Tibial nerve (tissue), 4 donors: ENCODE measurements at regions not wholly inside any gene's neighbourhood (a gene's known extent, or its start where the extent isn't known, plus 50 kb on each side); places are given as distances from the start of the nearest gene placed in this dataset.

Source experiments
- DNase-seq, 2 donors: peaks; one replicate each; pipeline ENCODE4 v3.0.0-alpha.2; 2019; ENCODE audit warnings: low spot score in 2 of 2
- H3K27ac ChIP-seq, 4 donors: fragments of 200-600 bp; sonication (generic) in 3 of 4; one replicate each; pipeline ENCODE4 v1.5.1; 2017 to 2019; ENCODE audit warnings: mild to moderate bottlenecking in 1 of 4
- H3K27me3 ChIP-seq, 2 donors: fragments of 200-600 bp; sonication (generic) in 1 of 2; one replicate each; pipeline versions ENCODE4 v1.5.1 to v1.6.0; 2017 to 2019
- H3K36me3 ChIP-seq, 3 donors: fragments of 200-600 bp; sonication (generic); one replicate each; pipeline ENCODE4 v1.5.1; 2018 to 2019
- H3K4me1 ChIP-seq, 4 donors: fragments of 200-600 bp; sonication (generic) in 3 of 4; one replicate each; pipeline ENCODE4 v1.5.1; 2017 to 2019
- H3K4me3 ChIP-seq, 4 donors: fragments of 200-600 bp; sonication (generic) in 3 of 4; one replicate each; pipeline ENCODE4 v1.5.1; 2017 to 2019; ENCODE audit warnings: mild to moderate bottlenecking in 1 of 4, moderate library complexity in 1 of 4
- H3K9me3 ChIP-seq, 4 donors: fragments of 200-600 bp; sonication (generic) in 3 of 4; one replicate each; pipeline ENCODE4 v1.5.1; 2017 to 2019
- EP300 ChIP-seq, 2 donors: sonication (generic); formaldehyde crosslinking; IDR thresholded peaks; one replicate each; pipeline ENCODE4 v1.6.1; 2017; ENCODE audit warnings: antibody characterized with exemption in 2 of 2, mild to moderate bottlenecking in 1 of 2
- POLR2A ChIP-seq, 2 donors: fragments of 450-650 bp; IDR thresholded peaks; one replicate each; pipeline ENCODE4 v1.6.1; 2017; ENCODE audit warnings: antibody characterized with exemption in 2 of 2, mild to moderate bottlenecking in 2 of 2, moderate library complexity in 2 of 2
- WGBS, 2 donors: methylation state at CpG; one replicate each; pipeline ENCODE4 v1.1.5; 2018; 5-methylcytosine and 5-hydroxymethylcytosine counted together
- TF ChIP-seq, protein P1 (sequence below), 5 experiments: fragments of 200-600 bp in 3 of 5; fragments of 450-650 bp in 2 of 5; sonication (generic) in 3 of 5; IDR thresholded peaks; one replicate each; pipeline ENCODE4 v1.5.1; 2016 to 2019; ENCODE audit warnings: antibody characterized with exemption in 5 of 5, mild to moderate bottlenecking in 3 of 5, moderate library complexity in 2 of 5

DNA sequence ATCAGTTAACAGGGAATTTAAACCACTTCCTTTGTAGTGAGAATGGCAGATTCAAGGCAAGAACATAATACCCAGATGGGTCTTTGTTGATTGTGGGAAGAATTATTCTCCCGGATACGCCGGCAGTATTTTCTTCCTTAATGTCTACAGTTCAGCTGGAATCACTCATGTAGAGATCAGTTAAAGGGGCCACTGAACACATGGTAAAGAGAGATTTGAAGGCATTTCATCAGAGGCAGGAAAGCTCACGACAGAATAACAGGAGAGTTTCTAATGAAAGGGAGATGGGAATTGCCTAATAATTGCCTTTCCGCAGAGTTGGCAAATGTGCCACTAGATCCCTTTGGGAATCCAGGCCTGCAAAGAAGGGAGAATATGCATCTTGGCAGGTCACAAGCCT is 327.7 kb upstream of the ZNF804A start:
- Histone ChIP-seq H3K4me3 (no peak overlapping the region), H3K27ac (no peak overlapping the region), H3K4me1 (no peaks in the 10 kb centered on the region), H3K36me3 (no peaks in the 10 kb centered on the region), H3K9me3 (no peaks in the 10 kb centered on the region), H3K27me3 (no peaks in the 10 kb centered on the region)
- TF ChIP-seq, protein P1, sequence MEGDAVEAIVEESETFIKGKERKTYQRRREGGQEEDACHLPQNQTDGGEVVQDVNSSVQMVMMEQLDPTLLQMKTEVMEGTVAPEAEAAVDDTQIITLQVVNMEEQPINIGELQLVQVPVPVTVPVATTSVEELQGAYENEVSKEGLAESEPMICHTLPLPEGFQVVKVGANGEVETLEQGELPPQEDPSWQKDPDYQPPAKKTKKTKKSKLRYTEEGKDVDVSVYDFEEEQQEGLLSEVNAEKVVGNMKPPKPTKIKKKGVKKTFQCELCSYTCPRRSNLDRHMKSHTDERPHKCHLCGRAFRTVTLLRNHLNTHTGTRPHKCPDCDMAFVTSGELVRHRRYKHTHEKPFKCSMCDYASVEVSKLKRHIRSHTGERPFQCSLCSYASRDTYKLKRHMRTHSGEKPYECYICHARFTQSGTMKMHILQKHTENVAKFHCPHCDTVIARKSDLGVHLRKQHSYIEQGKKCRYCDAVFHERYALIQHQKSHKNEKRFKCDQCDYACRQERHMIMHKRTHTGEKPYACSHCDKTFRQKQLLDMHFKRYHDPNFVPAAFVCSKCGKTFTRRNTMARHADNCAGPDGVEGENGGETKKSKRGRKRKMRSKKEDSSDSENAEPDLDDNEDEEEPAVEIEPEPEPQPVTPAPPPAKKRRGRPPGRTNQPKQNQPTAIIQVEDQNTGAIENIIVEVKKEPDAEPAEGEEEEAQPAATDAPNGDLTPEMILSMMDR (IDR thresholded peaks at IDR 0.05) = no peak
- TF ChIP-seq EP300 (IDR thresholded peaks at IDR 0.05) (no peak), POLR2A (IDR thresholded peaks at IDR 0.05) (no peak)
- WGBS, 2 donors = 47 to 48% methylated on average over 5 of the region's 5 CpGs
- no peak for DNase-seq

DNA sequence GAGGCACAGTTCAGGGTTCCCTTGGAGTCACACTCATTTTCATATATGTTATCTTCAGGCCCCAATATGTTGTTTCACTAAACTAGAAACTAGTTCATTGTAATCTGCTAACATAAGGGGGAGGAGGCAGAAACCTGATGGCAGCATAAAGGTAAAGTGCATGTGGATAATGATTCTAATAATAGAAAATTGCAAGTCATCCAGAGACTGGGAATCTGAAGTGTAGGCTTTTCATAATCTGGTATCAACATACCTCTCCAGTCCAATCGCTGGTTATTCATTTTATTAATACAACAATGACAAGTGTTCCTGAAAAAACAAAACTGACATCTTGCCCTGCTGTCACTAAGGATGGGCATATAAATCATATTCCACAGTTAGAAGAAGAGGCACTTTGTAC is 326.3 kb upstream of the ZNF804A start:
- Histone ChIP-seq H3K27me3 (no peaks in the 10 kb centered on the region), H3K9me3 (no peaks in the 10 kb centered on the region), H3K36me3 (no peaks in the 10 kb centered on the region), H3K27ac (no peak overlapping the region), H3K4me3 (no peak overlapping the region), H3K4me1 (no peaks in the 10 kb centered on the region)
- DNase-seq = no peak
- WGBS, 2 donors = 60 to 65% methylated on average over 1 of the region's 1 CpG
- TF ChIP-seq, protein P1 (IDR thresholded peaks at IDR 0.05) = no peak
- TF ChIP-seq POLR2A (IDR thresholded peaks at IDR 0.05) (no peak), EP300 (IDR thresholded peaks at IDR 0.05) (no peak)

DNA sequence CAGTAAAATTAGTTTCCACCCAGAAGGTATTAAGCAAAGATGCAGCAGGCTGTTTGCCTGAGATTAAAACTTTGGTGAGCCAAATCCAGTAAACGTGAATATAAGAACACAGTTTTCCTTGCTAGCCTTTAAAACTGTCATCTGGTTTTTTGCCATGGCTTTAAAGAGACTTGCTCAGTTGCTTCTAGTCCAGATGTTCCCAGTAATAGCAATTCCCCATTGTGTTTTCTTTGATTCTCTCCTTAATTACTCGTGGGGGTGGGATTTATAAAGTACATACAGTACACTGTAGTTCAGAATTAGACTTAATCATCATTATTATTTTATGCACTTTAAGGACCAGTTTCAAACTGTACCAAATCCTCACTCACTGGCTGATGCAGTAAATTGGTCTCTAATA is 303.5 kb upstream of the ZNF804A start:
- WGBS, 2 donors = 36 to 41% methylated on average over 2 of the region's 2 CpGs
- TF ChIP-seq, protein P1 (IDR thresholded peaks at IDR 0.05) = no peak
- no peak for TF ChIP-seq EP300 (IDR thresholded peaks at IDR 0.05)
- TF ChIP-seq POLR2A (IDR thresholded peaks at IDR 0.05) = no peak
- no peak overlapping the region for H3K4me3 ChIP-seq
- H3K27ac ChIP-seq = no peak overlapping the region
- H3K36me3 ChIP-seq = no peaks in the 10 kb centered on the region
- no peaks in the 10 kb centered on the region for H3K27me3 ChIP-seq
- no peak for DNase-seq
- no peaks in the 10 kb centered on the region for H3K9me3 ChIP-seq
- H3K4me1 ChIP-seq = no peaks in the 10 kb centered on the region

DNA sequence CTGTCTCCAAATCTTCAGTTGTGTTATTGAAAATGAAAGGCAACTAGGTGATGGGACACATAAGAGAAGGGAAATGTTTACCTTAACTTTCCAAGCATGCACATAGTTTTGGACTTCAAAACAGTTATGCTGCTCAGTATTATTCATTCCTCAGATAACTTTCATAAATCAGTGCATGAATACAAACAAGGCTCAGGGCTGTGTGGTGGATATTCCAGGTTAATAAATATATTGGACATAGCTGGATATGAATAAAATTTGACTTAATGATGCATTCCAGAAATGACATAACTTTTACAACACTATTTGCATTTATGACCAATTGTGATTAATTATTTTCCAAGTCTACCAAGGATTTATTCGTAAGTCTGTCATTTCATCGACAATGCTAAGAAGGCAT is 301.2 kb upstream of the ZNF804A start:
- H3K4me3 ChIP-seq = no peak overlapping the region
- no peak for DNase-seq
- WGBS, 2 donors = 93 to 94% methylated on average over 2 of the region's 2 CpGs
- no peaks in the 10 kb centered on the region for H3K36me3 ChIP-seq
- TF ChIP-seq POLR2A (IDR thresholded peaks at IDR 0.05) (no peak), EP300 (IDR thresholded peaks at IDR 0.05) (no peak)
- TF ChIP-seq, protein P1 (IDR thresholded peaks at IDR 0.05) = no peak
- no peaks in the 10 kb centered on the region for H3K27me3 ChIP-seq
- H3K27ac ChIP-seq = no peak overlapping the region
- H3K4me1 ChIP-seq = no peaks in the 10 kb centered on the region
- H3K9me3 ChIP-seq = no peaks in the 10 kb centered on the region

DNA sequence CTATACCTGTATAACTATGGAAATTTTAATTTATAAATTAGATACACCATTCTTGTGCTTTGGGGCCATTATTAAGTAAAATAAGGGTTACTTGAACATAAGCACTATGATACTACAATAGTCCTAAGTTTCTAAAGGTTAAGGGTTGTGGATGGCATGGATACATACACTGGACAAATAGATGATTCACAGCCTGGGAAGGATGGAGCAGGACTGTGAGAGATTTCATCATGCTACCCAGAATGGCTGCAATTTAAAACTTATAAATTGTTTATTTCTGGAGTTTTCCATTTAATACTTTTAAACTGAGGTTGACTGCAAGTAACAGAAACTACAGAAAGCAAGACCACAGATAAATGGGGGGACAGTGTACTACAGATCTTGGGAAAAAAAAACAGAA is 295.8 kb upstream of the ZNF804A start:
- Histone ChIP-seq H3K4me1 (no peaks in the 10 kb centered on the region), H3K4me3 (no peak overlapping the region), H3K27me3 (no peaks in the 10 kb centered on the region), H3K36me3 (no peaks in the 10 kb centered on the region), H3K27ac (no peak overlapping the region), H3K9me3 (no peaks in the 10 kb centered on the region)
- no peak for DNase-seq
- no peak for TF ChIP-seq POLR2A (IDR thresholded peaks at IDR 0.05)
- TF ChIP-seq, protein P1 (IDR thresholded peaks at IDR 0.05) = no peak
- TF ChIP-seq EP300 (IDR thresholded peaks at IDR 0.05) = no peak
